ENCODE measurements at regions not wholly inside any gene's neighbourhood (a gene's known extent, or its start where the extent isn't known, plus 50 kb on each side); places are given as distances from the start of the nearest gene placed in this dataset.

DNA sequence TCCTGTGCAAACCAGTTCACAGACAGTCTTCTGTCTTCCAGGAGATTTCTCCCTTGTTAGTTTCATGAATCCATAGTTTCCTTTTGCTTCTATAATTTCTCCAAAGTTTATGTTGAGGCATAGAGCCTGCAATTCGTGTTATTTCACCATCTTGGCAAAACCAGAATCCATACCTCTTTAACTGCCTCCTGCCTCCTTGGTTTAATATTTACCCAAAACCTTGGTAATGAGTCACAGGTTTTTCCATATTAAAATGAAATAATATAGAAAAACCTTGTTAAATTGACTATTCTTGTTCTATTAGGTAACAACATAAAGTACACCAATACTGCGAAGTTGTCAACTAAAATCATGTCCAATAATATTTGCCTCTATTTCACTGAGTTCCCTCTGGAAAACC, 459.7 kb downstream of the HINT1 start:
- no peak for TF ChIP-seq TAF1 (IDR thresholded peaks at IDR 0.05; ENCODE audit: borderline replicate concordance, low read depth, low read length)
- TF ChIP-seq POLR2AphosphoS5 (IDR thresholded peaks at IDR 0.05; ENCODE audit: low read depth, low read length), result no peak
- no peak for TF ChIP-seq POLR2A (IDR thresholded peaks at IDR 0.05; ENCODE audit: low read depth, low read length)
- DNase-seq (ENCODE audit: insufficient read length) (no peak), FAIRE-seq (no peak)

DNA sequence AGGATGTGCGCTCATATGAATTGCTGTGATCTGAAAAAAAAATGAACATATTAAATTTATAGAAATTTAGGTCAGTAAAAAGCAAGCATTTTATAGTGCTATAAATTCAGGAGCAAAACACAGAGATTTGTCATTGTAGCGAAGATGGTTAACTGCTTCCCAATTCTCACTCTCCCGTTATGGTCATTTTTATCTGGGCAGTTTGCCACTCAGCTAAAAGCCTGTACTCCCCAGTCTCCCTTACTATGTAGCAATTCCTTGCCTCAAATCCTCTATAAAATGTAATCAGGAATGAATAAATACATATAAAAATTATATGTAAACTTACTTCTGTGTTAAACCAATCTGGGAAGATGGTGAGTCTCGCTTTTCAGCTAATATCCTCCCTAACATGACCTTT, 471.5 kb downstream of the HINT1 start:
- no peak for FAIRE-seq

DNA sequence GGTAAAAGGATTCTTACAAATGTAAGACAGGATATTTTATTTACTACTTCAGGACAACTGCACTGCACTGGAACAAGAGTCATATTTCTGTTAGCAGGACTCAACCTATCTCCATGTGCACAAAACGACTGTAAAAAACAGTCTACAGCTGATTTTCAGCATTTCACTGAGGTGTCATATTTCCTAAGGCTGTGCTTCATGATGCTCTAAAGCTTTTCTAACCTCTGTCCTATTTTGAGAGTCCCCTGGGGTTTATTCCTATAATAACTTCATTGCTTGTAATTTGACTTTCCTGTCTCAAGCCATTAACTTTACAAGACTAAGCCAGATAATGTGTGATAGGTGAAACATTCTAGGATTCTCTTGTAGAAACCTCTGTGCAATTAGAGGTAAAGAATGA, 472.3 kb downstream of the HINT1 start:
- TF ChIP-seq POLR2AphosphoS5 (IDR thresholded peaks at IDR 0.05; ENCODE audit: low read depth, low read length) (no peak), POLR2A (IDR thresholded peaks at IDR 0.05; ENCODE audit: low read depth, low read length) (no peak), TAF1 (IDR thresholded peaks at IDR 0.05; ENCODE audit: borderline replicate concordance, low read depth, low read length) (no peak)
- no peak for DNase-seq (ENCODE audit: insufficient read length)
- FAIRE-seq, result no peak

More for the DNA sequence above, 471.5 kb downstream of the HINT1 start:
- no peak for DNase-seq (ENCODE audit: insufficient read length)
- TF ChIP-seq POLR2A (IDR thresholded peaks at IDR 0.05; ENCODE audit: low read depth, low read length), result no peak
- no peak for TF ChIP-seq TAF1 (IDR thresholded peaks at IDR 0.05; ENCODE audit: borderline replicate concordance, low read depth, low read length)
- no peak for TF ChIP-seq POLR2AphosphoS5 (IDR thresholded peaks at IDR 0.05; ENCODE audit: low read depth, low read length)

DNA sequence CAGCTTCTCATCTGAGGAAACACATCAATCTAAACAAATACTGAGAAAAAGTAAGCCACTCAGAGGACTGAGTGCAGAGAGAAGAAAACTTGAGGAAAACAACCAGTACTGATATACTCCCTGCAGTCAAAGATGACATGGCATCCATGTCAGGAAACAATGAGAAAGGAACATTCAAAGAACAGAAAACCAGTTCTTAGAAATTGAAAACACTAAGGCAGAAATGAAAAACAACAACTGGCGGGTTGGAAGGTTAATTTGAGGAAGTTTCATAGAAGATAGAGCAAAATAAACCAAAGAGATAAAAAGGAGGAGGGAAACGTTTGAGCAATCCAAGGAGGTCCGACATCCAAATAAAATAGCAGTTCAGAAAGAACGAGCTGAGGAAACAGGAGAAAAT, 475.2 kb downstream of the HINT1 start:
- DNase-seq (ENCODE audit: insufficient read length) (no peak), FAIRE-seq (no peak)
- no peak for TF ChIP-seq POLR2AphosphoS5 (IDR thresholded peaks at IDR 0.05; ENCODE audit: low read depth, low read length)
- TF ChIP-seq POLR2A (IDR thresholded peaks at IDR 0.05; ENCODE audit: low read depth, low read length), result no peak
- no peak for TF ChIP-seq TAF1 (IDR thresholded peaks at IDR 0.05; ENCODE audit: borderline replicate concordance, low read depth, low read length)

DNA sequence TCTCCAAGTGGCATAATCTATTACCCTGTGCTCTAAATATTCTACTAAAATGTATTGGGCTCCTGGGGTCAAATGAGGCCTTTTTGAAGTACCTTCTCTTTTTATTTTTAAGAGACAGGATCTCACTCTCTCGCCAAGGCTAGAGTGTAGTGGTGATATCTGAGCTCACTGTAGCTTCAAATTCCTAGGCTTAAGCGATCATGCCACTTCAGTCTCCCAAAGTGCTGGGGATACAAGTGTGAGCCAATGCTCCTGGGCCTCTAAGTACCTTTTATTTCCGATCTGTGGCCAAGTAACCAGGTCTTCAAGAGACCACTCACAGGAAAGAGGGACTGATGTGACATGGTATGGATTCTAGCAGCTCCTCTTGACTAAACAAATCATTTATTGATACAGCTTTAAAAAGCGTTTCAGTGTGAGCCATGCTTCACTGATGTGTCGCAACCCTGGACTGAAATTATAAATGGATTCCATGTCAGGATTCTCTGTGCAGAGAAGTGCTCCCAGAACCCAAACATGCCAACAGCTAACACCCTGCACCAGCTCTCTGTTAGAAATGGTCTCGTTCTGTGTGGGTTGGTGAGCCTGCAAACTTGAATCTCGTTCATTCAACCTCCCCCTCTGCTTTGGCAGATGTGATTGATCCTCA, 477.8 kb downstream of the HINT1 start:
- FAIRE-seq (no peak), DNase-seq (ENCODE audit: insufficient read length) (no peak)
- TF ChIP-seq POLR2AphosphoS5 (IDR thresholded peaks at IDR 0.05; ENCODE audit: low read depth, low read length) (no peak), TAF1 (IDR thresholded peaks at IDR 0.05; ENCODE audit: borderline replicate concordance, low read depth, low read length) (no peak), POLR2A (IDR thresholded peaks at IDR 0.05; ENCODE audit: low read depth, low read length) (no peak)

DNA sequence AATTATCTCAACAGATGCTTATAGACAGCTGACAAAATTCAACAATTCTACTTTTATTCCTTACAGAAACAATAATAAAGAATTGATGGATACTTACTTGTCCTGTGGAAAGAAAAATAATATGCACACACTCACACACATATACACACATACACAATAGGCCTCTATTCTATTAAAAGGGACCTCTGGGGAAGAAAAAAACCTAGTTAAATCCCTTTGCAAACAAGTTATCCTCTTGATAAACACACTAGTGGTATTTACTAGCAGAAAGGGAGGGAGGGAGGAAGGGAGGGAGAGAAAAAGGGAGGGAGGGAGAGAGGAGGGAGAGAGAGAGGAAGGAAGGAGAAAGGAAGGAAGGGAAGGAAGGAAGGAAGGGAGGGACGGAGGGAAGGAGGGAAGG, 486.4 kb downstream of the HINT1 start:
- FAIRE-seq (no peak), DNase-seq (ENCODE audit: insufficient read length) (no peak)
- no peak for TF ChIP-seq POLR2AphosphoS5 (IDR thresholded peaks at IDR 0.05; ENCODE audit: low read depth, low read length)
- no peak for TF ChIP-seq POLR2A (IDR thresholded peaks at IDR 0.05; ENCODE audit: low read depth, low read length)
- TF ChIP-seq TAF1 (IDR thresholded peaks at IDR 0.05; ENCODE audit: borderline replicate concordance, low read depth, low read length), result no peak

DNA sequence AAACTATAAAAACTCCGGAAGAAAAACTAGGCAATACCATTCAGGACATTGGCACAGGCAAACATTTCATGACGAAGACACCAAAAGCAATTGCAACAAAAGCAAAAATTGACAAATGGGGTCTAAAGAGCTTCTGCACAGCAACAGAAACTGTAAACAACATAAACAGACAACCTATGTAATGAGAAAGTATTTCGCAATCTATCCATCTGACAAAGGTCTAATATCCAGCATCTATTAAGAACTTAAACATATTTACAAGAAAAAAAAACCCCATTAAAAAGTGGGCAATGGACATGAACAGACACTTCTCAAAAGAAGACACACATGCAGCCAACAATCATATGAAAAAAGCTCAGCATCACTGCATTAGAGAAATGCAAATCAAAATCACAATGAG, 498.6 kb downstream of the HINT1 start:
- no peak for FAIRE-seq
- DNase-seq (ENCODE audit: insufficient read length), result no peak
- TF ChIP-seq POLR2A (IDR thresholded peaks at IDR 0.05; ENCODE audit: low read depth, low read length) (no peak), POLR2AphosphoS5 (IDR thresholded peaks at IDR 0.05; ENCODE audit: low read depth, low read length) (no peak), TAF1 (IDR thresholded peaks at IDR 0.05; ENCODE audit: borderline replicate concordance, low read depth, low read length) (no peak)

DNA sequence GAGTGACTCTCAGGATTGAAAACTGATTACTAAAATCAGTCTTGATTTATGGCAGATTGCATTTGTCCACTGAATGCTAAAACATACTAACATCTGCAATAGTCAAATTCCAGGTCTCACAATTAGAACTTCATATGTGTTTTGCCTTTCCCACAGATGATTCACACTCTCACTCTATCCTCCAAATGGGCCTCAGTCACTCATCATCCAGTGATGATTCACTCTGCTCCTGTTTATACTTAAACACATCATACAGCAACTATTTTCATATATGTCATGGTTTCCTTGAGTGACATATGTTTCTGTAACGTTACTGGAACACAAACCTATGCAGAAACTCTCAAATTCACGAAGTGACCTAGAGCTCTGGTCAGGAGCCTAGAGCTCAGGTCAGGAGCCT, 512.9 kb downstream of the HINT1 start:
- no peak for FAIRE-seq
- no peak for DNase-seq (ENCODE audit: insufficient read length)
- TF ChIP-seq POLR2AphosphoS5 (IDR thresholded peaks at IDR 0.05; ENCODE audit: low read depth, low read length), result no peak

DNA sequence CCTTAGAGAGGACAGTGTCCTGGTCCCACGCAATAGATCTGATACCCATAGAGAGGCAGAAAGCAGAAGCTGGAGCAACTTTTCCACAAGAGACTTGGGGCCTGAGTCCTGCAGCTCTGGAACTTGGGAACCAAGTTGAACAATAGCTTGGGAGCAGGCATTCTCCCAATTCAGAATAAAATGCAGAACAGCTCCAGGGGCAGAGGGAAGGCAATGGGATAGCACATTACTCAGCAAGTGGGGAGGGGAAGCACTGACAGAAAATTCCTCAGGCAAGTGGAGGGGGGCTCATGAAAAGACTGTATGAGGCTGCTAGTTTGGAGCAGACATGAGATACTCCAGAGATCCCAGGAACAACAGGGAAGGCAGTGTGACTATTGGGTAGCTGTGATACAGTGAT, 513.6 kb downstream of the HINT1 start:
- DNase-seq (ENCODE audit: insufficient read length), result no peak
- no peak for FAIRE-seq
- TF ChIP-seq TAF1 (IDR thresholded peaks at IDR 0.05; ENCODE audit: borderline replicate concordance, low read depth, low read length), result no peak
- TF ChIP-seq POLR2AphosphoS5 (IDR thresholded peaks at IDR 0.05; ENCODE audit: low read depth, low read length), result no peak
- no peak for TF ChIP-seq POLR2A (IDR thresholded peaks at IDR 0.05; ENCODE audit: low read depth, low read length)

DNA sequence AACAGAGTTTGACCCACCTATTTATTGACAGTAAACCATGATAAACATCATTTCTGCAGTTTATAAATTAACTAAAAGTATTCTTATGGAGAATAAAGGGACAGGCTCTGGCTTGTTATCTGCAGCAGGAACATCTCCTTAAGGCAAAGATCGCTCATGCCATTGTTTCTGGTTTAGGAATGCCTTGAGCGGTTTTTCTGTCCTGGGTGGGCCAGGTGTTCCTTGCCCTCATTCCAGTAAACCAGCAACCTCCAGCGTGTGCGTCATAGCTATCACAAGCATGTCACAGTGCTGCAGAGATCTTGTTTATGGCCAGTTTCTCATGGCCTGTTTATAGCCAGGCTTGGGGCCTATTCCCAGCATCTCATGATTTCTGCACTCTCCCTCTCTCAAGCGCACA, 521.7 kb downstream of the HINT1 start:
- no peak for TF ChIP-seq POLR2AphosphoS5 (IDR thresholded peaks at IDR 0.05; ENCODE audit: low read depth, low read length)
- no peak for TF ChIP-seq POLR2A (IDR thresholded peaks at IDR 0.05; ENCODE audit: low read depth, low read length)
- TF ChIP-seq TAF1 (IDR thresholded peaks at IDR 0.05; ENCODE audit: borderline replicate concordance, low read depth, low read length), result no peak

DNA sequence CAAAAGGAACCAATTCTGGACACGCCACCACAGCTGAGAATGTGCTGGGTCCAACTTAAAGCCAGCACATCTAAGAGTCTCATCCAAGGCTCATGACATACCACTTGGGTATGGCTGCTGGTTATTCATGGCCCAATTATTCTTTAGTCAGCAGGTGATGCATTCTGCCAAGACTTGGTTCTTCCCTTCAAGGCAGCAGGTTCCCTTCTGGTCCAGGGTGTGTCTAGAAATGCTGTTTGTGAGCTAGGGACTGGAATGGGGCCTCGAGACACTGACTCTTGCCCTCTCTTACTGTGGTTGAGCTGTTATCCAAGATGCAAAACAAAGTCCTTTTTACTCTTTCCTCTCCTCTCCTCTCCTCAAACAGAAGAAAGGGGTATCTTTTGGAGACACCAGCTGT, 522.6 kb downstream of the HINT1 start:
- DNase-seq (ENCODE audit: insufficient read length) (no peak), FAIRE-seq (no peak)
- no peak for TF ChIP-seq TAF1 (IDR thresholded peaks at IDR 0.05; ENCODE audit: borderline replicate concordance, low read depth, low read length)
- TF ChIP-seq POLR2AphosphoS5 (IDR thresholded peaks at IDR 0.05; ENCODE audit: low read depth, low read length), result no peak
- TF ChIP-seq POLR2A (IDR thresholded peaks at IDR 0.05; ENCODE audit: low read depth, low read length), result no peak

More for the DNA sequence above, 521.7 kb downstream of the HINT1 start:
- no peak for DNase-seq (ENCODE audit: insufficient read length)
- FAIRE-seq, result no peak

DNA sequence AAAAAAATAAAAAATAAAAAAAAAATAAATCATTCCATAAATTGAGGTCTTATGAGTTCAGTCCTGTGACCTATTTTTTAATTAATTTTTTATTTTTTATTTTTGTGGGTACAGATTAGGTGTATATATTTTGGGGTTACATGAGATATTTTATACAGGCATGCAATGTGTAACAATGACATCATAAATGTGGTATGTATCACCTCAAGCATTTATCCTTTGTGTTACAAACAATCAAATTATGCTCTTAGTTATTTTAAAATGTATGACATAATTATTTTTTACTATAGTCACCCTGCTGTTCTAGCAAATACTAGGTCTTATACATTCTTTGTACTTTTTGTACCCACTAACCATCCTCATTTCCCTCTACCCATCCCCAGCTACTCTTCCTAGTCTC, 537.9 kb downstream of the HINT1 start:
- FAIRE-seq, result no peak

More for the DNA sequence above, 537.9 kb downstream of the HINT1 start:
- no peak for DNase-seq (ENCODE audit: insufficient read length)
- no peak for TF ChIP-seq TAF1 (IDR thresholded peaks at IDR 0.05; ENCODE audit: borderline replicate concordance, low read depth, low read length)
- TF ChIP-seq POLR2AphosphoS5 (IDR thresholded peaks at IDR 0.05; ENCODE audit: low read depth, low read length), result no peak
- no peak for TF ChIP-seq POLR2A (IDR thresholded peaks at IDR 0.05; ENCODE audit: low read depth, low read length)
